Loucy (cell line): ENCODE measurements at regions not wholly inside any gene's neighbourhood (a gene's known extent, or its start where the extent isn't known, plus 50 kb on each side); places are given as distances from the start of the nearest gene placed in this dataset.

Source experiments
- CTCF ChIP-seq: fragments of 200-600 bp; sonication (generic); conservative IDR thresholded peaks from 2 replicates; pipeline ENCODE4 v1.5.1; 2014; ENCODE audit warnings: mild to moderate bottlenecking, antibody characterized with exemption, low read length
- EZH2phosphoT487 ChIP-seq: fragments of 200-600 bp; IDR thresholded peaks from 2 replicates; pipeline ENCODE4 v1.6.1; 2018; ENCODE audit warnings: antibody characterized with exemption, mild to moderate bottlenecking, moderate library complexity, borderline replicate concordance

GRCh38 chr1:173297798-173298391 is 90.8 kb upstream of the TNFSF4 start:
- TF ChIP-seq CTCF: no peak
- TF ChIP-seq EZH2phosphoT487: no peak
